ENCODE measurements at regions not wholly inside any gene's neighbourhood (a gene's known extent, or its start where the extent isn't known, plus 50 kb on each side); places are given as distances from the start of the nearest gene placed in this dataset.

DNA sequence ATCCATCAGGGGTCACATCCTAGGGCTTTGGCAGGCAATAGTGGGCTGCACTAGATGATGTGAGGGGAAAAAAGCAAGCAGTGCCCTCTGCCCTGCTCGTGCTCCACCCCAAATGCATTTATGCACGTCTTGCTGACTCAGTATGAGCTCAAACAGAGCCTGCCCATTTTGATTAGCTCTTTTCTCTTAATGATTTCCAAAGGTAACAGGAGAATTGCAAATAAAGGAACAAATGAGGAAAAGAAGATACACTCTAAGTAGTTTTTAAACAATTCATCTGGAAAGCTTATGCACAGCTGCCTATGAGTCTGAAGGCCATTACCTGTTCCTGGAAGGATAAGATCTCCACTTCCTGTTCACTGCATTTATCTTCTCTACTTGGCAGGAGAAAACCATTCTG, 364.2 kb downstream of the TMEM232 start:
- CTCF ChIA-PET, result no interaction called here
- Histone ChIP-seq H4K20me1 (replicated peaks; ENCODE audit: control insufficient read depth, extremely low read depth, insufficient read depth, low read length) (no peaks in the 10 kb centered on the region), H3K9me3 (replicated peaks; ENCODE audit: control insufficient read depth, insufficient read depth, low read length) (peaks cover 1% of the 10 kb centered on the region), H3K27ac (ENCODE audit: insufficient read depth, low read depth, low read length) (no peak overlapping the region), H3K4me3 (replicated peaks in 1 of 3; ENCODE audit: insufficient read depth in 1 of 3, low read depth in 1 of 3, low read length in 3 of 3) (no peak overlapping the region), H3K4me2 (ENCODE audit: insufficient read depth, low read length) (no peak overlapping the region), H3K27me3 (ENCODE audit: control insufficient read depth in 2 of 2, insufficient read depth in 2 of 2, low read length in 2 of 2) (no peaks in the 10 kb centered on the region), H3K9me1 (replicated peaks; ENCODE audit: control insufficient read depth, extremely low read depth, insufficient read depth, low read length) (no peaks in the 10 kb centered on the region), H3K79me2 (ENCODE audit: control insufficient read depth, insufficient read depth, low read length) (no peaks in the 10 kb centered on the region), H2AFZ (ENCODE audit: low read depth, low read length) (no peak overlapping the region), H3K4me1 (ENCODE audit: control insufficient read depth, extremely low read depth, insufficient read depth, low read length) (no peaks in the 10 kb centered on the region), H3K9ac (replicated peaks; ENCODE audit: extremely low read depth, insufficient read depth, low read length) (no peak overlapping the region), H3K36me3 (ENCODE audit: control insufficient read depth in 2 of 2, extremely low read depth in 1 of 2, insufficient read depth in 2 of 2, low read length in 2 of 2) (no peaks in the 10 kb centered on the region)
- DNase-seq (ENCODE audit: low read depth, low spot score) (no peak), FAIRE-seq (no peak)
- dilution Hi-C loops (cut with MboI; ENCODE audit: extremely low pct_ligation_motif_present, low sequenced_read_pairs) (no loop called here), intact Hi-C loops (cut with micrococcal nuclease) (no loop called here)
- POLR2A ChIA-PET, result no interaction called here
- TF ChIP-seq JUN (IDR thresholded peaks at IDR 0.05; ENCODE audit: borderline replicate concordance, insufficient read depth, insufficient read length, low read depth), result no peak
- TF ChIP-seq FOS (IDR thresholded peaks at IDR 0.05; ENCODE audit: borderline replicate concordance, insufficient read depth, low read length), result no peak
- TF ChIP-seq, protein P1, sequence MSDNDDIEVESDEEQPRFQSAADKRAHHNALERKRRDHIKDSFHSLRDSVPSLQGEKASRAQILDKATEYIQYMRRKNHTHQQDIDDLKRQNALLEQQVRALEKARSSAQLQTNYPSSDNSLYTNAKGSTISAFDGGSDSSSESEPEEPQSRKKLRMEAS (IDR thresholded peaks at IDR 0.05; ENCODE audit: insufficient read depth, insufficient read length), result no peak
- TF ChIP-seq, protein P2, sequence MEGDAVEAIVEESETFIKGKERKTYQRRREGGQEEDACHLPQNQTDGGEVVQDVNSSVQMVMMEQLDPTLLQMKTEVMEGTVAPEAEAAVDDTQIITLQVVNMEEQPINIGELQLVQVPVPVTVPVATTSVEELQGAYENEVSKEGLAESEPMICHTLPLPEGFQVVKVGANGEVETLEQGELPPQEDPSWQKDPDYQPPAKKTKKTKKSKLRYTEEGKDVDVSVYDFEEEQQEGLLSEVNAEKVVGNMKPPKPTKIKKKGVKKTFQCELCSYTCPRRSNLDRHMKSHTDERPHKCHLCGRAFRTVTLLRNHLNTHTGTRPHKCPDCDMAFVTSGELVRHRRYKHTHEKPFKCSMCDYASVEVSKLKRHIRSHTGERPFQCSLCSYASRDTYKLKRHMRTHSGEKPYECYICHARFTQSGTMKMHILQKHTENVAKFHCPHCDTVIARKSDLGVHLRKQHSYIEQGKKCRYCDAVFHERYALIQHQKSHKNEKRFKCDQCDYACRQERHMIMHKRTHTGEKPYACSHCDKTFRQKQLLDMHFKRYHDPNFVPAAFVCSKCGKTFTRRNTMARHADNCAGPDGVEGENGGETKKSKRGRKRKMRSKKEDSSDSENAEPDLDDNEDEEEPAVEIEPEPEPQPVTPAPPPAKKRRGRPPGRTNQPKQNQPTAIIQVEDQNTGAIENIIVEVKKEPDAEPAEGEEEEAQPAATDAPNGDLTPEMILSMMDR (IDR thresholded peaks at IDR 0.05; ENCODE audit: extremely low read depth in 1 of 2, insufficient read depth in 1 of 2, low read depth in 1 of 2, low read length in 2 of 2), result no peak
- no peak for TF ChIP-seq MYC (IDR thresholded peaks at IDR 0.05; ENCODE audit: low read depth, low read length)
- no peak for TF ChIP-seq POLR2AphosphoS5 (IDR thresholded peaks at IDR 0.05; ENCODE audit: insufficient read depth, low read depth, low read length)
- BruUV-seq (replicated peaks), result no TSS peak

DNA sequence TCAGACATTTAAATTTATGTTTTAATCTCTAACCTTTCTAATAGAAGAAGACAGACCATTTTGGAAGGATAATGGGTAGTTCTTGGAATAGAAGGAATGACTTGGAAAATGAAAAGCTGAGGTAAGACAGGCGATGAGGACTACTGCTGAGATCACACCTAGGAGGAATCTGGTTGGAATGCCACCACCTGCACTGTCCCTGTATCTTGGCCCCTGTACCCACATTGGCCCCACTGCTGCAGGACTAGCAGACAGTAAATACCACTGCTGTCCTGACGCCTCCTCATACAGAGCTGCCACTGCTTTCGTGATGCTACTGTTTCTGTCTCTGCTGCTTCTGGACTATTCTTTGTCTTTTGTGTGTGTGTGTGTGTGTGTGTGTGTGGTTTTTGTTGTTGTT, 359.8 kb downstream of the TMEM232 start:
- no TSS peak for BruUV-seq (replicated peaks)
- intact Hi-C loops (cut with micrococcal nuclease) (no loop called here), dilution Hi-C loops (cut with MboI; ENCODE audit: extremely low pct_ligation_motif_present, low sequenced_read_pairs) (no loop called here)
- no peaks in the 10 kb centered on the region for H3K9me3 ChIP-seq (replicated peaks; ENCODE audit: control insufficient read depth, insufficient read depth, low read length)
- H3K27ac ChIP-seq (ENCODE audit: insufficient read depth, low read depth, low read length), result no peak overlapping the region
- H3K79me2 ChIP-seq (ENCODE audit: control insufficient read depth, insufficient read depth, low read length), result no peaks in the 10 kb centered on the region
- ChIA-PET POLR2A (no interaction called here), CTCF (no interaction called here)
- H3K4me1 ChIP-seq (ENCODE audit: control insufficient read depth, extremely low read depth, insufficient read depth, low read length), result no peaks in the 10 kb centered on the region
- H3K9me1 ChIP-seq (replicated peaks; ENCODE audit: control insufficient read depth, extremely low read depth, insufficient read depth, low read length), result no peaks in the 10 kb centered on the region
- H2AFZ ChIP-seq (ENCODE audit: low read depth, low read length), result no peak overlapping the region
- H3K4me3 ChIP-seq (replicated peaks in 1 of 3; ENCODE audit: insufficient read depth in 1 of 3, low read depth in 1 of 3, low read length in 3 of 3), result no peak overlapping the region
- no peaks in the 10 kb centered on the region for H3K27me3 ChIP-seq (ENCODE audit: control insufficient read depth in 2 of 2, insufficient read depth in 2 of 2, low read length in 2 of 2)
- H4K20me1 ChIP-seq (replicated peaks; ENCODE audit: control insufficient read depth, extremely low read depth, insufficient read depth, low read length), result no peaks in the 10 kb centered on the region
- no peak for DNase-seq (ENCODE audit: low read depth, low spot score)
- no peak overlapping the region for H3K9ac ChIP-seq (replicated peaks; ENCODE audit: extremely low read depth, insufficient read depth, low read length)
- TF ChIP-seq GATA2 (IDR thresholded peaks at IDR 0.05; ENCODE audit: insufficient read depth, insufficient read length, low read depth, low read length), result no peak
- no peak for TF ChIP-seq POLR2A (IDR thresholded peaks at IDR 0.05; ENCODE audit: low read depth, low read length)
- no peak for TF ChIP-seq POLR2AphosphoS5 (IDR thresholded peaks at IDR 0.05; ENCODE audit: insufficient read depth, low read depth, low read length)
- TF ChIP-seq, protein P1 (IDR thresholded peaks at IDR 0.05; ENCODE audit: insufficient read depth, insufficient read length), result no peak
- TF ChIP-seq FOS (IDR thresholded peaks at IDR 0.05; ENCODE audit: borderline replicate concordance, insufficient read depth, low read length), result no peak
- TF ChIP-seq MYC (IDR thresholded peaks at IDR 0.05; ENCODE audit: low read depth, low read length), result no peak
- TF ChIP-seq JUN (IDR thresholded peaks at IDR 0.05; ENCODE audit: borderline replicate concordance, insufficient read depth, insufficient read length, low read depth), result no peak
- TF ChIP-seq EZH2 (IDR thresholded peaks at IDR 0.05; ENCODE audit: borderline replicate concordance, low read depth, low read length, severe bottlenecking), result no peak
- TF ChIP-seq, protein P2 (IDR thresholded peaks at IDR 0.05; ENCODE audit: extremely low read depth in 1 of 2, insufficient read depth in 1 of 2, low read depth in 1 of 2, low read length in 2 of 2), result no peak
- no peaks in the 10 kb centered on the region for H3K36me3 ChIP-seq (ENCODE audit: control insufficient read depth in 2 of 2, extremely low read depth in 1 of 2, insufficient read depth in 2 of 2, low read length in 2 of 2)
- no peak for FAIRE-seq
- H3K4me2 ChIP-seq (ENCODE audit: insufficient read depth, low read length), result no peak overlapping the region

All from endothelial cell of umbilical vein (primary cell).